Stimulated activated CD8-positive, alpha-beta memory T cell treated with anti-CD3 and anti-CD28 coated beads, Interleukin-4, amount 100 ng/mL, for 24 hours (primary cell): ENCODE measurements at regions not wholly inside any gene's neighbourhood (a gene's known extent, or its start where the extent isn't known, plus 50 kb on each side); places are given as distances from the start of the nearest gene placed in this dataset.

Source experiments
- DNase-seq: peaks from one replicate; pipeline ENCODE4 v3.0.0-alpha.2; 2020; ENCODE audit warnings: low read depth

DNA sequence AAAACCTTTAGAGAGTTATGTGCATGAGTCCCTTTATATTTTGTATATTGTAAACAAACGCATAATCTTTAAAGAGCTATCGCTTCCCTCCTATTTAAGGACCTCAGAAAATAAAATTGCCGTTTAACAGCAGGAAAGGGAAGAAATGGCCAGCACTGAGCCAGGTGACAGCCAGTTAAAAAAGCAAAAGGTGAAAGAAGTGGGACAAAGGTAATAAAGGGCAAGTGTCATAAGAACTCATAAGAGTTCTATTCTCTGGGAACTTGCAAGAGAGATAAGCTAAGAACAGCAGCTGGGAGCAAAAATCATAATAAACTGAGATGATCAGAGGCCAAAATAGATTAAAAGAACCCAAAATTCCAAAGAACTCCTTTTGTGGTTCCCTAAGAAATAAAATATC is 520.9 kb upstream of the PKN2 start:
- DNase-seq: no peak

DNA sequence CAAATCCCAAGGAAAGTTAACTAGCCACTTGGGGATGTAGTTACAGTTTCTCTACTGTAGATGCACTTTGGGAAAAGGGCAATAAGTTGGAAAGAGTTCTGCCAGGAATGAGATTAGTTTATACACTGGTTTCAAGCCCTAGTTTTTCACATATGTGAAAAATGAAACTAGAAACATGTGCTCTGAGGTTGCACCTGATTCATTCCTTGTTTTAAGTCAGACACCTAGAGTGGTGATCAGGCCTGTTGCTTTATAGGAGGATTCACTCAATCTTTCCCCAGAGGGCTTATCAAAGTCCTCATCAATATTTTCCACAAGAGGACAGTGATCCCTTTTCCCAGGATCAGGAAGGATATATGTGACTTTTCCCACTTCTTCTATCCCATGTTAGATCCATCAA is 515.9 kb upstream of the PKN2 start:
- DNase-seq: no peak

DNA sequence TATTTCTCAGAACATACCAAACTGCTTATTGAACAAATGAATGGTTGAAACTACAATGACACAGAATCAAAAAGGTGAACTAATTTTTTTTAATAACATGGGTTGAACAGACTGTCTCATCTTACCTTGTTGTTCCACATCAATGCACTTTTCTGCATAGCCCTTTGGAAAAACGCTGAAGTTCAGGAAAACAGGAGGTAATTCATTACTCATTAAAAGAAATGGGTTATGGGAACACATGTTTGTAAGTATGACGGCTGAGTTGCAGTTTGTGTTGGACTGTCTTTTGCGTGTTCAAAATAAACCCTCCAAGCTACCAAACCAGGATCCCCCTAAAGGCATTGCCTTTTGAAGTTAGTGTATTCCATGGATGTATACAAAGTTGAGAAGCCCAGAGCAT is 514.9 kb upstream of the PKN2 start:
- DNase-seq: no peak

DNA sequence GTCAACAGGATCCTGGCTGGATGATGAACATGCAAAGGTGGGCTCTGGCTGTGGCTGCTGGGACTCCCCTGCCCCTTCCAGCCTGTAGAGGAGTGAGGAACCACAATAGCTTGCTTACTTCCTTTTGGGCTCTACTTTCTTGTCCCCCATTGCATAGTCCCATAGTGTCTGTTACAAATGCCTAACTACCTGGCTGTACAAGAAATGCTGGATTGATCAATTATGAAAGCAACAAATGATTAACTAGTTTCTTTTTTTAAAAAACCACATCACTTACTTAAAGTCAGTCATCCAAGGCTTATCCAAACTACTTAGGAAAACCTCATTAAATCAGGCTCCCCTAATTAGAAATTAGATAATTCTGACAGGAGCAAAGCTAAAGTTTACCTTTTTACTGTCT is 514.1 kb upstream of the PKN2 start:
- DNase-seq: no peak

DNA sequence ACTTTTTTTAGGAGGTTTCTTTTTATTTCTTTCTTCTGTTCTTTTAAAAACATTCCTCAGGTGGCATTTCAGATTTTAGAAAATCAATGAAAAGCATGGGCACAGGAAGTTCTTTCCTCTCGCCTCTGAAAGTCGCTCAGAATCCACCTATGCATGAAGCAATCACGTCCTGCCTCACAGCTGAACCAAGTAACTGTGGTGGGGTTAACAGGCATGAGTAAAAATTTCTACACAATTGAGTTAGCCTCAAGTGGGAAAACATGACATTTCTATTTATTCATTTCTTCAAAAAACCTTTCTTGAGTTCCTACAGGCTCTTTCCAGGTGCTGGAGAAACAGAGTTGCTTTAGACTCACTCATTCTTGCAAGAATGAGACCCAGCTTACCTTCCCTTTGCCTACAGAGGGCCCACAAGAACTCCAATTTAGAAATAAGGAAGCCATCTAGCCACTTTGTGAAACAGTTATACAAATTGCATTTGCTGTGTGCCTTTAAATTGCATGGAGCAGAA is 508.9 kb upstream of the PKN2 start:
- no peak for DNase-seq

DNA sequence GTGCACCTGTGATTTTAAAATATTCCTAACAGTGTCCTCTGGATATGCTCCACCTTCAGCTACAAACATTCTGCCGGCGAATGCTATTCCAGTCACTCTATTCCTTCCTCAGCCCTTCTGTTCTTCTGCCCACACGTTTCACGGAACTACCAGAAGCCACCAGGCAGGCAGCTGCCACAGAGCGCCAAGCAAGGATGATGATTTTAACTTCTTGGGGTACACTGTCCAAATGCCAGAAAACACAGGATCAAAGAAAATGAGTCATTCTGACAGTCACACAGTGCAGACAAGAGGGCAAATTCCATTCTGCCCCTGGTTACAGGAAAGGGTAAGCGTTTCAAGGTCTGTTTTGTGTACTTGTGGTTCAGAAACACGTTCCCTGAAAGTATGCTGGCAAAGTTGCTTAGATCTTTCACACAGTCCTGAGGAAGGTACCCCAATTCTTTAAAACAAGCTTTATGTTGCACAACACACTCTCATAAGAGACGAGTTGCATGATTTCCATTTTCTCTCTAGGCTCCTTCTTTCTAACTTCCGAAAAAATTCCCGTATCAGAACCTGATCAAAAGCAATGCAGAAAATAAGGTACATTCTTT is 508.3 kb upstream of the PKN2 start:
- no peak for DNase-seq

DNA sequence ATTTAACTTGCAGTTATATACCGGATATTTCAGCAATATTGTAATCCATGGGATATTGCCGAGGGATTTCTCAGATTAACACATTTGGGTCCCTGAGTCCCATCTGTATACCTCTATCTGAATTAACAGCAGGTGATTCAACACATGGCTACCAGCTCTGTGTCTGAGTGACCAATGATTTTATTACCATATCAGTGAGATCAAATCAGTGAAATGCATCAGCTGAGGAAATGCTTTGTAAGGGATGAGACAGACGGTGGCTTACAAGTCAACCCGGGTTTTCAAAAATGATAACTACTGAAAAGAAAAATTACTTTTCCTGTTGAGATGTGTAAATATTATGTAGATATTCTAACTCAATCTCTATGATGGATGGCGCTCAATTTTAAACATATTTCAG is 504.1 kb upstream of the PKN2 start:
- DNase-seq: no peak

DNA sequence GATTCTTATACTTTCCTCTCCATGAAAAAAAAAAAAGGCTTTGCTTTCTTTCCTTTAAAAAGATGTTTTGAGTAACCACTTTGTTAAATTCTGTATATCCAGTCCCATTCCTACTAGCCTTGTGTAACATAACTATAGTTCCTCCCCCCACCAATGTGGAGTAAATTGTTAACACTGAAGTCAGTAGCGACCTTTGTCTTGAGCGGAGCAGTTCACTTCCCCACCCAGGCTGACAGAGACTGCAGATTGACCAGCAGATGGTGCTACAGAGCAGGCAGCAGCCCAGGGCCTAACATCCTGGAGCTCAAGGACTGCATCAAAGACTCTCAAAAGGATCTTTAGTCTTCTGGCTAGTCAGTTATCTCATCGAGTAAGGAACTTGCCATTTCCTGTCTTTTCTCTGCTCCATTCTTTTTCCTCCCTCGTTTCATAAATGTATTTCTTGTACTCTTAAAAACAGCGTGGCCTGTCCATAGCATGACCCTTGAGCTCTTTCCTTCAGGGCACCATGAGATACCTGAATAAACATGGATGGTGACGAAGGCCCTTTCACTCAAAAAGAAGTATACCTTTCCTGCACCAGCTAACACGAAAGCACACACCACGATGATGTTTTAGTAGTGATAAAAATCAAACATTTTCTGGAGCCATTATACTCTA is 503.5 kb upstream of the PKN2 start:
- peak; percentile 28 for DNase-seq

DNA sequence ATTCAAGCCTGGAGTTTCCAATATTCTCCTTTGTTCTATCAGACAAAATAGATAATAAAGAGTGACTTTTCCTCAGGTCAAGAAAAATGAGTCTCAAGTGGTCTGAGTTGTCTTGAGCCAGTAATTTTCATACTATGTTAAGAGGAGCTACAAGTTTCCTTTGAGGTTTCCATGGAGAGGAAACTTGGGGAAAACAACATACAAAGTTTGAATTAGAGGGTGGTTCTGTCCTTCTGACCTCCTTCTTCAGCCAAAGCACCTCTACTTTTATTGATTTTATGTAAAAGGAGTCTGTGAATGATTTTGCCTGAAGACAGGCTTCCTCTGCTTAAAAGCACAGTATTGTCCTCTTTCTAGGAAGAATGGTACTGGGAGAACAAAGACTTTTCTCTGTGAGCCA is 497.2 kb upstream of the PKN2 start:
- no peak for DNase-seq

DNA sequence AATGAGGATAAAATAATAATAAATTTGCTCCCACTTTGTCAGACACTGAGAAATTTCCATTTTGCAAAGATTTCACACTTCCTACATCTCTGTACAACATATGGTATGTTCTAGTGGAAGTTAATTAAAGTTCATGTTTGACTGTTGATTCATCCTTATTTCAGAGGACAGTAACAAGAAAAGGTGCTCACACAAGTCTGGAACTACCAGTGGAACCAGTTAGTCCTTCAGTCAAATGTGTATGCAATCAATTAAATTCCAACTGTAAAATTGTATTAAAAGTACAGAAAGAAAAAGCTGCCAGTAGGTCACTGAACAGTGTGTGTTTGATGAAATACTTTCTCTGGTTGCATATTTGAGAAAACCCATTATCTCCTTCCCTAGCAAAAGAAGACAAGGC is 496.0 kb upstream of the PKN2 start:
- no peak for DNase-seq

DNA sequence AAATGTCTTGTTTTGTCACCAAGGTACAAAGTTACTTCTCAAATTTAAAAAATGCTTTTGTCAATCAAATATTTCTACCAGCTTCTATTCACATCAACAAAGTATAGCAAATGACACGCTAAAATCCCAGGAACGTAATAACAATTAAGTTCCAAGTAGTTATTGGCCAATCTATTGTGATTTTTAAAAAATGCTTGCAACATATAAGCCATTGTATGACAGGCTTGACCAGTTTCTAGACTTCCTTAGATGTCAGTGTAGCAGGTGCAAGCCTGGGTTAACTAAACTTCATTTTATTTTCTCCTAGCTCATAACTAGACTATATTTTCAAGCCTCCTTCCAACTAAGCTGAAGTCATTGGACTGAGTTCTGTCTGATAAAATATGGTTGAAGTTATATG is 494.5 kb upstream of the PKN2 start:
- DNase-seq: no peak

DNA sequence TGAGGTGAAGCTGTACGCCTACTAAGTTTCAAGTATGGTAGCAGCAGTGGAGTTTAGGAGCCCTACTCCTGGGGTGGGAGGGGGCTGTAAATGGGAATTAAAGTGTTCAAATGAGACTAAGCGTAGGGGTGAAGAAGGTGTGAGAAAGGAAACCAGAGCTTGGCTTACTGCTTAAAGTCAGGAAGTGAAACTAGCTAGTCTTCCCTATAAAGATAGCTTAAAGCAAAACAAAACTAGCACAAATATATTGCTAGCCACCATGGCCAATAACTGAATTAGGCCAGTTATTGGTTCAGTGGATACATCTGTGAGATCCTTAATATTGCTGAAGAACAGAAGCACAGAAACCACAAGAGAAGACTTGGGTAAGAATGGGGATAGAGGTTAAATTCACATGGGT is 492.2 kb upstream of the PKN2 start:
- no peak for DNase-seq

DNA sequence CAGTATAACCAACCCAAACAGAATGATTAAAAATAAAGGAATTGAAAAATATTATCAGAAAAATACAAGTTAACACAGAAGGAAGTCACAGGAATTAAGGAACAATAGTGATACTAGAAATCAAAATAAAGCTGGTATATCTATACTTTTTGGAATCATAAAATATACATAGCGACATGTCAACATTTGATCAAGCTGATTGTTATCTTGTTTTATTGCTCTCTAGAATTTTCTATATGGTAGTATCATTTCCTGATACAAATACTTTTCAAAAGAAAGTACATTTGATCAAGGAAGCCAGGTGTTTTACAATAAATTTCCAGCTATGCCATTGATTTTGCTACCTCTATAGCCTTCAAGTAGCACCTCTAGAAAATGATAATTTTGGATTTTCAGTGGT is 489.5 kb upstream of the PKN2 start:
- no peak for DNase-seq

DNA sequence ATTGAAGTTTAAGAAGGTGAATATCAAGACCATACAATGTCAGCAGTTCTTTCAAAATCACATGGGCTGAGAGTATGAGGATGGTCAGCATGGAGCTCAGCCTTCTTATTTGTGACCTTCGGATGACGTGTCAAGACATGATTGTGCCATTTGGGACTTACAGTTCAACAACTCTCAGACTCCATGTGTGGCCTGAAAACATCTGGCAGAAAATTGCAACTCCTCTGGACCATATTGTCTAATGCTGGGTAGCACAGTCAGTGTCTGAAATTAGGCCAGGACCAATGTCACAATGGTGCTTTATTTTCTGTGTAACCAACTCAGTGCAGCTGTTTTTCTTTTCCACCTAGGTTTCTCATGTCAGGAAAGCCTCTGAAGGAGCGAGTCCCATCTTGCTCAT is 483.5 kb upstream of the PKN2 start:
- no peak for DNase-seq

DNA sequence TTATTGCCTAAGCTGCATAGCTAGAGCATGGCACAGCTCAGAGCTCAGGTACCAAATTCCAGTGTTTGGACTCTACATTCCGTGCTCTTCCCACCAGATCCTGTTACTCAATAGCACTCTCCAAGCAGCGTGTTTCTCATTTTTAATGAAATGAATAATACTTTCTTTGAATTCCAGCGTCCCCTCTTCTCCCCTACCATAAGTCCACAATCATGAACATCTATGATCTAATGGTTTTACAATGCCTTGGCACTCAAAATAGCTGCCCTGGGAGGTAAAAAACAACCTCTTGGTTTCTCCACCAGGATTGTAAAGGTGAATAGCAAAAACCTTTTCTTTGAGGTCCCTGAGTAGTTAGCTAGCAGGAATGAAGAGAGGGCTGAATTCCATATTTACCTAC is 480.0 kb upstream of the PKN2 start:
- no peak for DNase-seq

DNA sequence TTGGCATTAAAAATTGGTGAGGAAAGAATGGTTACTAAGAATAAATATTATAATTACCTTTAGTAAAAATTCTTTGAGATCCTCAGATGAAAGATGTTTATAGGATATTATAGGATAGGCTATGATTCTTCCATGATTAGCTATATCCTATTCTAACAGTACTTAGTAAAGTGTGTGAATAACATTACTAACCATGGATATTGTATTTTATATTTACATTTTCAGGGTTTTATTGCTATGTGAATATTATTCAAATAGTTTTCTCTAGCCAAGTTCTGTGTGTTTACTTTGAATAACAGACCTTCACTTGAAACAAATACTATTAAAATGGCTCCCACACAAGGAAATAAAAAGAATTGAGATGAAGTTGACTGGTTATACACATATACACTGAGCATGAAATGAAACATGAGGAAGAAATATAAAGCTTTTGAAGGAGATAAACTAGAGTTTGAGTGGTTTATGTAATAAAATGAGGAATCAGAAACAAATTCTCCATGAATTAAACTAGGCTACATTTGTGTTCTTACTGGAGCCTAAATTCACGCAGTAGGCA is 479.4 kb upstream of the PKN2 start:
- no peak for DNase-seq

DNA sequence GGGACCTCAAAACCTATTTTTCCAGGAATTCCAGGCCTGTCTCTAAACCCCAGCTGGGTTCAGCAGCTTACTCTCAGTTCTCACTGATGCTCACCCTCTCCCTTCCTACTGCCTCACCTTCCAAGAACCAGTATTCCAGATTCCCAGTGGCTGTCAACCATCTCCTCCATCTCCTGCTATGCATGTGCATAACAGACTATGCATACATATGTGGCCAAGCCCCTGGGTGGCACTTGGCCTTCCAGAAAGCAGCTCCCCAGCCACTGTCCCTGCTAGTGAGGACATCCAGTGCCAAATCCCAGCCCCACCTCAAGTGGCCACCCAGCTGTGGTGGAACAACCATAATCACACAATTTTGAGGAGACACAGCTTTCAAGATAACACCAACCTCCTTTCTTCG is 475.7 kb upstream of the PKN2 start:
- no peak for DNase-seq

DNA sequence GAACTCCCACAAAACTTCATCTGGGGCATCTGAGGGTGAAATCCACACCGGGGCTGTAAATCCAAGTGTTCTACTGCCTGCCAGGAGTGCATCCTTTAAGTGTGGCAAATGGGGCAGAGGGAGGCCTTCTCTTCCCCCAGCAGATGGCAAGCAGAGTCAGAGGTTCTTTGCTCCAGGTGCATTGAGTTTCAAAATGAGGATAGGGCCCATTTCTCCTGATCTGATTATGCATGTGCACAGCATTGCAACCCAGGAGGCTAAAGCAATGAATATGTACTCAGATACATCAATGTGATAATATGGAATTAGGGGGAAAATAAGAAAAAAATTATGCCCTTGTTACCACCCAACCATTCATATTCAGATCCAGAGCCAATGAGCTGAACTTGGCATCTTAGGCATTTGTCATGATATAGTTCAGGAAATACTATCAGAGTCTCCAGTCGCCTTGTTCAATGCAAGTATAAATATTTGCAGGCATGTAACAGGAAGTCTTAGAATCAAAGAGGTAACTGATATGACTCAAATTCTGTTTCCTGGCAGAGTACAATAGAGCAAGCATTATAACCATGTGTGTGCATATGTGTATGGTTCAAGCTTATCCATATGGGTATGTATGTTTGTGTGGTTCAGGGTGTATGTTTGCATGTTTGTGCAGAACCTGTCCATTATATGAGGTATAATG is 473.8 kb upstream of the PKN2 start:
- no peak for DNase-seq

DNA sequence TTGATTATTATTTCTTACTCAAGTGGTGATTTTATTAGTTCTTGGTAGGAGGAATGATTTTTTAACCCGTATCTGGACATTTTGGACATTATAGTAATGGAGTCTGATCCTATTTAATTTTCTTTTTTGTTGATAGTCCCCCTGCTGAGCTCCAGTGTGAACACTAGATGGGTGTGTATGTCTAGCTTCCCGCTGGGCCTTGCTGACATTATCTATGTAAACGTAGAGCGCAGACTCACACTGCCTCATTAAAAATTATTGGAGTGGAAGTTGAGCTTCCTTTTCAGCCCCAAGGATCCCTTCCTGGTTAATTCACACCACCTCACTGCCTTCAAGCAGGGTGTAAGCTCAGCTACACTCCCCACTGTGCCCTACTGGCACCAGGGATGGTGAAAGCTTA is 467.6 kb upstream of the PKN2 start:
- no peak for DNase-seq

DNA sequence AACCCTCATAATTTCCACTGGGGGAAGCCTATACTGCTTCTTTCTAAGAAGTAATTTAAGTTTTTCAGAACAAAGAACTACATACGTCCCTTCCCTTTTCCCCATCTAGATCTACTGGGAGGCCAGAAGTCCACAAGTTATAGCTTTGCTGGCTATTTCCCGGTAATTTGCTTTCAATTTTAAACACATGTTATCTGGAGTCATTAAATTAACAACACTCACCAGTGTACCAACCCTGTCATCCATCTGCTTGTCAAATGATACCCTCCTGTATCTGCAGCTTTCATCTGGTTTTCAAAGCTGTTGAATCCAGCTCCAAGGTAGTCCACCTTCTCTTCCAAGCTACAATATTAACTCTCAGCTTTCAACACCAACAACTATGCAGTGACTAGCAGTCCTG is 466.7 kb upstream of the PKN2 start:
- DNase-seq: no peak

DNA sequence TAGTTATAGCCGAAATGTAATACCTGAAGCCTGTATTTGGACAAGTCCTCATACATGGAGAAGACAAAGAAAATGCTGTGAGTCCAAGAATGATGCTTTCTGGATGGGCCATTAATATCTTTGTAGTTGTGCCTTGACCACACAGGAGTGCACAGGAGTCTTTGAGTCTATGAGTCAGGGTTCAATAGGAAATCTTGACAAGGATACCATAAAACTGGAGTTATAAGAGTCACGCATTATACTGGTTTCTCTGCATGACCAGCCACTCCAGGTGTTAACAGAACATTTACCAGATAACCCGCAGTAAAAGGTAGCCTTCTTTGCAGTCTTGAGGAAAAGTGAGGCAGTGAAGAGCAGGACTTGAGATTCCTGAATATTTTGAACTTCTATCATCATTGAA is 464.6 kb upstream of the PKN2 start:
- DNase-seq: no peak

DNA sequence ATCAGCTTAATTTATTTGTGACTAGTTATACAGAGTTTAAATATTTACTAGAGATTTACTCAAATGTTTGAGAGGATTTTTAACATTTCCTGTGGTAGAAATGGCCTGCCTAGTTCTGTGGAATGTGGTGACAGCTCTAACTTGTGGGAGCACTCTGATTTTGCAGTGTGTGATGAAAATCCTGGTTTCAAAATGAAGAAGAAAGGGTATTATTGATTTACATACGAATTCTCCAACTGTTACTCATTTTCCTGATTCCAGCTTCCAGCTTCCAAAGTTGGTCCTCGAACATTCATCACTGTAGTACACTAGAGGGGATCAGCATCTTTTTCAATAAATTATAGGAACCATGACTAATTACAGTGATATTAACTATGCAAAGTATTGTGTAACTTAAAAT is 462.7 kb upstream of the PKN2 start:
- no peak for DNase-seq

DNA sequence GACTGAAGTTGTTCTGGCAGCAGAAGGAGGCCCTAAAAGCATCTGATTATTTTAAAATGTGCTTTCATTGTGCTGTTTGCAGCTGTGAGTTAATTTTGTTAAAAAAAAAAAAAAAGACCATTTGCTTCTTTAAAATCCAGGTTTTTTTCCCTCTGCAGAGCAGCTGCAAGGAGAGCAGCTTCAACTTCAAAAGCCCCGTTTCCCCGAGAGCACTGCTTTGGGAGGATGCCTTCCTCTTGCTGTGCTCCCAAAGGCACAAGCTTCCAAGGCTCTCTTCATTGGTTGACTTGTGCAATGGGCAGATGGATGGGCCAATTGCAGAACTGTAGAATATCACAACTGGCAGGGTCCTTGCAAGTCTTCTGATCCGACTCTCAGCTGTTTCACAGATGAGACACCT is 459.2 kb upstream of the PKN2 start:
- no peak for DNase-seq
